Sigmoid colon (tissue), 4 donors: ENCODE measurements at regions not wholly inside any gene's neighbourhood (a gene's known extent, or its start where the extent isn't known, plus 50 kb on each side); places are given as distances from the start of the nearest gene placed in this dataset.

Source experiments
- EP300 ChIP-seq, 4 donors: sonication (generic); formaldehyde crosslinking; IDR thresholded peaks; one replicate each; pipeline ENCODE4 v1.6.1; 2017; ENCODE audit warnings: antibody characterized with exemption in 4 of 4
- POLR2A ChIP-seq, 2 donors: fragments of 450-650 bp; IDR thresholded peaks; one replicate each; pipeline ENCODE4 v1.6.1; 2016; ENCODE audit warnings: antibody characterized with exemption in 2 of 2, mild to moderate bottlenecking in 2 of 2, moderate library complexity in 2 of 2

DNA sequence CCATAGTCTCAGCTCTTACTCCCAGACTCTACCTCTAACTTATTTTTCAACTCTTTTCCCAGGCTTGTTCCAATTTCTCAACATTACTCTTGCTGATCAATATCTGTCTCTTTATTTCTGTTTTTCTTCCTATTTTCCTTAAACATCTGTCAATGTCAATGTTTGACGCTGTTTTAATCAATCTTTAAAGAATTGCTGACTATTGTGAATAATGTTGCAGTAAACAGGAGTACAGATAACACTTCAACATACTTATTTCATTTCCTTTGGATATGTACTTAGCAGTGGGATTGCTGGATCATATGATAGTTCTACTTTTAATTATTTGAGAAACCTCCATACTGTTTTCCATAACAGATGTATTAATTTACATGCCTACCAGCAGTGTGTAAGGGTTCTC is 229.0 kb downstream of the TRIM36 start:
- TF ChIP-seq EP300 (IDR thresholded peaks at IDR 0.05), result no peak
- TF ChIP-seq POLR2A (IDR thresholded peaks at IDR 0.05), result no peak
